ENCODE measurements at regions not wholly inside any gene's neighbourhood (a gene's known extent, or its start where the extent isn't known, plus 50 kb on each side); places are given as distances from the start of the nearest gene placed in this dataset.

GRCh38 chr15:98526094-98526493 is 122.2 kb upstream of the IGF1R start:
- H3K9me3 Mint-ChIP-seq = no peaks in the 10 kb centered on the region
- H3K27me3 Mint-ChIP-seq = peaks cover 6% of the 10 kb centered on the region
- DNase-seq = no peak
- ChIA-PET CTCF (no interaction called here), POLR2A (no interaction called here)
- no peak overlapping the region for H3K4me3 Mint-ChIP-seq
- no peaks in the 10 kb centered on the region for H3K36me3 Mint-ChIP-seq (ENCODE audit: low read depth)
- no peaks in the 10 kb centered on the region for H3K4me1 Mint-ChIP-seq
- no peak overlapping the region for H3K27ac Mint-ChIP-seq

GRCh38 chr15:98528046-98528725 is 120.2 kb upstream of the IGF1R start:
- Mint-ChIP-seq H3K4me3 (no peak overlapping the region), H3K9me3 (no peaks in the 10 kb centered on the region), H3K27me3 (peaks cover 9% of the 10 kb centered on the region), H3K36me3 (ENCODE audit: low read depth) (no peaks in the 10 kb centered on the region), H3K4me1 (no peaks in the 10 kb centered on the region), H3K27ac (no peak overlapping the region)
- DNase-seq = no peak
- ChIA-PET POLR2A (no interaction called here), CTCF (interaction anchor here (1.2 to 1.5 kb wide), 2 partner anchors 9 to 14 kb away, joined by 4 to 7 read pairs; no protein-coding TSS in a partner anchor)

GRCh38 chr15:98529205-98530145 is 118.9 kb upstream of the IGF1R start:
- Mint-ChIP-seq H3K4me1 (no peaks in the 10 kb centered on the region), H3K9me3 (no peaks in the 10 kb centered on the region), H3K27me3 (peaks cover 15% of the 10 kb centered on the region), H3K4me3 (no peak overlapping the region), H3K27ac (no peak overlapping the region), H3K36me3 (ENCODE audit: low read depth) (no peaks in the 10 kb centered on the region)
- DNase-seq = no peak
- ChIA-PET POLR2A (no interaction called here), CTCF (interaction anchor here (0.7 to 1.1 kb wide), 2 partner anchors 125 to 542 kb away, joined by 3 read pairs; no protein-coding TSS in a partner anchor)

- no peaks in the 10 kb centered on the region for H3K4me1 Mint-ChIP-seq
- POLR2A ChIA-PET = no interaction called here
- H3K27ac Mint-ChIP-seq = no peak overlapping the region
- CTCF ChIA-PET = interaction anchor here (0.6 to 1.1 kb wide), 5 partner anchors 66 to 689 kb away, joined by 3 to 4 read pairs (median 3); no protein-coding TSS in a partner anchor
- H3K36me3 Mint-ChIP-seq (ENCODE audit: low read depth) = no peaks in the 10 kb centered on the region
- no peaks in the 10 kb centered on the region for H3K9me3 Mint-ChIP-seq
- DNase-seq = no peak
- H3K27me3 Mint-ChIP-seq = peaks cover 15% of the 10 kb centered on the region
- no peak overlapping the region for H3K4me3 Mint-ChIP-seq
These were observed 117.8 kb upstream of the IGF1R start for GRCh38 chr15:98530570-98530969.

- ChIA-PET CTCF (no interaction called here), POLR2A (no interaction called here)
- H3K9me3 Mint-ChIP-seq = no peaks in the 10 kb centered on the region
- peaks cover 15% of the 10 kb centered on the region for H3K27me3 Mint-ChIP-seq
- no peak overlapping the region for H3K27ac Mint-ChIP-seq
- no peak for DNase-seq
- H3K36me3 Mint-ChIP-seq (ENCODE audit: low read depth) = no peaks in the 10 kb centered on the region
- H3K4me1 Mint-ChIP-seq = no peaks in the 10 kb centered on the region
- H3K4me3 Mint-ChIP-seq = no peak overlapping the region
These were observed 116.3 kb upstream of the IGF1R start for GRCh38 chr15:98532063-98532462.

GRCh38 chr15:98536976-98537375 is 111.4 kb upstream of the IGF1R start:
- H3K36me3 Mint-ChIP-seq (ENCODE audit: low read depth) = no peaks in the 10 kb centered on the region
- H3K27me3 Mint-ChIP-seq = peaks cover 17% of the 10 kb centered on the region
- no peaks in the 10 kb centered on the region for H3K9me3 Mint-ChIP-seq
- no peak overlapping the region for H3K27ac Mint-ChIP-seq
- no peaks in the 10 kb centered on the region for H3K4me1 Mint-ChIP-seq
- CTCF ChIA-PET = no interaction called here
- no peak for DNase-seq
- no peak overlapping the region for H3K4me3 Mint-ChIP-seq
- POLR2A ChIA-PET = no interaction called here

- no peak overlapping the region for H3K27ac Mint-ChIP-seq
- no peak overlapping the region for H3K4me3 Mint-ChIP-seq
- peaks cover 15% of the 10 kb centered on the region for H3K27me3 Mint-ChIP-seq
- no peaks in the 10 kb centered on the region for H3K9me3 Mint-ChIP-seq
- no peak for DNase-seq
- H3K36me3 Mint-ChIP-seq (ENCODE audit: low read depth) = no peaks in the 10 kb centered on the region
- POLR2A ChIA-PET = no interaction called here
- no peaks in the 10 kb centered on the region for H3K4me1 Mint-ChIP-seq
- CTCF ChIA-PET = no interaction called here
These were observed 110.8 kb upstream of the IGF1R start for GRCh38 chr15:98537516-98538060.

- no peak for DNase-seq
- ChIA-PET POLR2A (no interaction called here), CTCF (no interaction called here)
- Mint-ChIP-seq H3K27ac (no peak overlapping the region), H3K36me3 (ENCODE audit: low read depth) (no peaks in the 10 kb centered on the region), H3K4me1 (no peaks in the 10 kb centered on the region), H3K27me3 (peaks cover 21% of the 10 kb centered on the region), H3K9me3 (no peaks in the 10 kb centered on the region), H3K4me3 (no peak overlapping the region)
These were observed 106.8 kb upstream of the IGF1R start for GRCh38 chr15:98541519-98541918.

GRCh38 chr15:98543237-98543636 is 105.1 kb upstream of the IGF1R start:
- H3K4me3 Mint-ChIP-seq = no peak overlapping the region
- ChIA-PET POLR2A (no interaction called here), CTCF (interaction anchor here (0.6 to 0.8 kb wide), 2 partner anchors 50 to 232 kb away, joined by 3 to 4 read pairs; no protein-coding TSS in a partner anchor)
- no peaks in the 10 kb centered on the region for H3K36me3 Mint-ChIP-seq (ENCODE audit: low read depth)
- H3K27me3 Mint-ChIP-seq = peaks cover 39% of the 10 kb centered on the region
- peaks cover 8% of the 10 kb centered on the region for H3K4me1 Mint-ChIP-seq
- no peak for DNase-seq
- H3K9me3 Mint-ChIP-seq = no peaks in the 10 kb centered on the region
- H3K27ac Mint-ChIP-seq = no peak overlapping the region

- peaks cover 47% of the 10 kb centered on the region for H3K27me3 Mint-ChIP-seq
These were observed 102.0 kb upstream of the IGF1R start for GRCh38 chr15:98546329-98546728.

GRCh38 chr15:98547275-98547674 is 101.1 kb upstream of the IGF1R start:
- ChIA-PET CTCF (interaction anchor here (0.6 kb wide), 1 partner anchor 335 kb away, joined by 3 read pairs; no protein-coding TSS in a partner anchor), POLR2A (no interaction called here)
- H3K4me3 Mint-ChIP-seq = peak overlapping the region; percentile 70
- peaks cover 2% of the 10 kb centered on the region for H3K9me3 Mint-ChIP-seq
- no peaks in the 10 kb centered on the region for H3K36me3 Mint-ChIP-seq (ENCODE audit: low read depth)
- H3K27me3 Mint-ChIP-seq = peaks cover 47% of the 10 kb centered on the region
- peaks cover 16% of the 10 kb centered on the region for H3K4me1 Mint-ChIP-seq
- DNase-seq = no peak
- no peak overlapping the region for H3K27ac Mint-ChIP-seq

More at GRCh38 chr15:98546329-98546728, 102.0 kb upstream of the IGF1R start:
- CTCF ChIA-PET = no interaction called here
- DNase-seq = no peak
- peaks cover 2% of the 10 kb centered on the region for H3K9me3 Mint-ChIP-seq
- H3K4me1 Mint-ChIP-seq = peaks cover 16% of the 10 kb centered on the region
- POLR2A ChIA-PET = no interaction called here
- no peak overlapping the region for H3K4me3 Mint-ChIP-seq
- H3K36me3 Mint-ChIP-seq (ENCODE audit: low read depth) = no peaks in the 10 kb centered on the region
- H3K27ac Mint-ChIP-seq = no peak overlapping the region

- Mint-ChIP-seq H3K4me1 (peaks cover 16% of the 10 kb centered on the region), H3K27me3 (peaks cover 47% of the 10 kb centered on the region), H3K36me3 (ENCODE audit: low read depth) (no peaks in the 10 kb centered on the region), H3K27ac (no peak overlapping the region), H3K9me3 (peaks cover 2% of the 10 kb centered on the region), H3K4me3 (peak overlapping the region; percentile 70)
- no peak for DNase-seq
- ChIA-PET CTCF (interaction anchor here (1.0 kb wide), 1 partner anchor 14 kb away, joined by 3 read pairs; no protein-coding TSS in a partner anchor), POLR2A (no interaction called here)
These were observed 100.6 kb upstream of the IGF1R start for GRCh38 chr15:98547741-98548138.

All from activated CD4-positive, alpha-beta T cell treated with anti-CD3 and anti-CD28 coated beads, Interleukin-2, amount 10 ng/mL, durations not matched to agents 7 days and 5 days (primary cell).